Natural killer cell (primary cell): ENCODE measurements at regions not wholly inside any gene's neighbourhood (a gene's known extent, or its start where the extent isn't known, plus 50 kb on each side); places are given as distances from the start of the nearest gene placed in this dataset.

Experiments
- ATAC-seq, 3 donors: fragments of 150-1000 bp in 2 of 3; fragments of 200-7000 bp in 1 of 3; cut with Tn5 transposase; 1 replicate in 1 of 3; 2 replicates in 2 of 3; pipeline ENCODE4 v1.10.0; 2021; ENCODE audit warnings: mild to moderate bottlenecking in 2 of 3, moderate library complexity in 2 of 3
- DNase-seq, 2 donors: peaks; one replicate each; pipeline versions ENCODE4 v3.0.0 to v3.0.0-alpha.2; 2013 to 2021; ENCODE audit warnings: mixed read lengths in 1 of 2
- H3K27ac ChIP-seq: one replicate; pipeline ENCODE4 v1.5.1; 2013; ENCODE audit warnings: mild to moderate bottlenecking, low read length
- H3K27me3 ChIP-seq: one replicate; pipeline ENCODE4 v1.6.1; 2013; ENCODE audit warnings: low read length; ENCODE audit not compliant: control insufficient read depth, insufficient read depth
- H3K36me3 ChIP-seq: one replicate; pipeline ENCODE4 v1.6.1; 2013; ENCODE audit warnings: low read length; ENCODE audit not compliant: control insufficient read depth, insufficient read depth
- H3K4me1 ChIP-seq: one replicate; pipeline ENCODE4 v1.6.1; 2013; ENCODE audit warnings: low read length; ENCODE audit not compliant: control insufficient read depth, insufficient read depth
- H3K4me3 ChIP-seq: one replicate; pipeline ENCODE4 v1.5.1; 2013; ENCODE audit warnings: low read length
- H3K9me3 ChIP-seq: one replicate; pipeline ENCODE4 v1.6.1; 2013; ENCODE audit warnings: low read length; ENCODE audit not compliant: control insufficient read depth, insufficient read depth
- H3K27ac Mint-ChIP-seq, 2 donors: one replicate each; pipeline ENCODE4 v1.8.0; 2022; ENCODE audit warnings: mild to moderate bottlenecking in 2 of 2, mixed read lengths in 2 of 2, moderate library complexity in 1 of 2
- H3K27me3 Mint-ChIP-seq, 2 donors: one replicate each; pipeline ENCODE4 v1.8.0; 2022; ENCODE audit warnings: low read depth in 2 of 2, mixed read lengths in 2 of 2
- H3K36me3 Mint-ChIP-seq: one replicate; pipeline ENCODE4 v1.8.0; 2022; ENCODE audit warnings: mixed read lengths
- H3K4me1 Mint-ChIP-seq, 2 donors: one replicate each; pipeline ENCODE4 v1.8.0; 2022; ENCODE audit warnings: mixed read lengths in 2 of 2
- H3K4me3 Mint-ChIP-seq: one replicate; pipeline ENCODE4 v1.8.0; 2022; ENCODE audit warnings: mild to moderate bottlenecking, moderate library complexity, mixed read lengths
- H3K9me3 Mint-ChIP-seq, 2 donors: one replicate each; pipeline ENCODE4 v1.8.0; 2022; ENCODE audit warnings: mixed read lengths in 2 of 2
- CTCF ChIP-seq: fragments of 200-600 bp; IDR thresholded peaks from one replicate; pipeline ENCODE4 v1.8.0; 2022; ENCODE audit warnings: antibody characterized with exemption
- WGBS: methylation state at CpG from one replicate; pipeline ENCODE4 v1.1.7; 2013; ENCODE audit warnings: missing lambda C conversion rate; ENCODE audit not compliant: insufficient coverage; 5-methylcytosine and 5-hydroxymethylcytosine counted together
- intact Hi-C: fragments of 100-400 bp; cut with micrococcal nuclease; formaldehyde crosslinking; loops from one replicate; pipeline ENCODE4 v1.14.2; 2022

- Histone ChIP-seq H3K27ac (no peak overlapping the region), H3K36me3 (no peaks in the 10 kb centered on the region), H3K4me3 (no peak overlapping the region), H3K9me3 (no peaks in the 10 kb centered on the region), H3K27me3 (no peaks in the 10 kb centered on the region), H3K4me1 (no peaks in the 10 kb centered on the region)
- 86% methylated on average over 1 of the region's 3 CpGs for WGBS
- Mint-ChIP-seq H3K27ac (no peak overlapping the region), H3K9me3 (no peaks in the 10 kb centered on the region), H3K4me1 (no peaks in the 10 kb centered on the region), H3K27me3 (peaks cover 0 to 4% of the 10 kb centered on the region in 2 donors), H3K4me3 (no peak overlapping the region), H3K36me3 (no peaks in the 10 kb centered on the region)
- no peak for DNase-seq
- intact Hi-C loops: no loop called here
- no peak for ATAC-seq
- TF ChIP-seq CTCF: no peak
Measured at GRCh38 chr5:56291661-56292374, 58.7 kb upstream of the ANKRD55 start.

- Histone ChIP-seq H3K27ac (no peak overlapping the region), H3K4me3 (no peak overlapping the region), H3K36me3 (no peaks in the 10 kb centered on the region), H3K4me1 (no peaks in the 10 kb centered on the region), H3K9me3 (no peaks in the 10 kb centered on the region), H3K27me3 (no peaks in the 10 kb centered on the region)
- ATAC-seq: no peak
- peaks cover 0 to 4% of the 10 kb centered on the region in 2 donors for H3K27me3 Mint-ChIP-seq
- DNase-seq: no peak
- no CpG with 5 or more reads among the region's 1 CpG for WGBS
- TF ChIP-seq CTCF: no peak
- no peak overlapping the region for H3K27ac Mint-ChIP-seq
- no peaks in the 10 kb centered on the region for H3K36me3 Mint-ChIP-seq
- H3K4me1 Mint-ChIP-seq: no peaks in the 10 kb centered on the region
- intact Hi-C loops: no loop called here
- no peaks in the 10 kb centered on the region for H3K9me3 Mint-ChIP-seq
- H3K4me3 Mint-ChIP-seq: no peak overlapping the region
Measured at GRCh38 chr5:56291079-56291643, 58.0 kb upstream of the ANKRD55 start.

- no peaks in the 10 kb centered on the region for H3K4me1 Mint-ChIP-seq
- 52% methylated on average over 2 of the region's 4 CpGs for WGBS
- no peak for DNase-seq
- TF ChIP-seq CTCF: no peak
- H3K4me3 ChIP-seq: no peak overlapping the region
- H3K27me3 ChIP-seq: no peaks in the 10 kb centered on the region
- H3K4me1 ChIP-seq: no peaks in the 10 kb centered on the region
- H3K36me3 Mint-ChIP-seq: no peaks in the 10 kb centered on the region
- no peaks in the 10 kb centered on the region for H3K9me3 ChIP-seq
- H3K36me3 ChIP-seq: no peaks in the 10 kb centered on the region
- H3K9me3 Mint-ChIP-seq: no peaks in the 10 kb centered on the region
- intact Hi-C loops: no loop called here
- no peak overlapping the region for H3K27ac ChIP-seq
- H3K4me3 Mint-ChIP-seq: no peak overlapping the region
- peaks cover 0 to 4% of the 10 kb centered on the region in 2 donors for H3K27me3 Mint-ChIP-seq
- no peak overlapping the region for H3K27ac Mint-ChIP-seq
- no peak for ATAC-seq
Measured at GRCh38 chr5:56290378-56291078, 57.4 kb upstream of the ANKRD55 start.
